PC-3 (cell line): ENCODE measurements at regions not wholly inside any gene's neighbourhood (a gene's known extent, or its start where the extent isn't known, plus 50 kb on each side); places are given as distances from the start of the nearest gene placed in this dataset.
A peak's percentile ranks its signal among the peaks of the same experiment; 100 is the strongest.

ENCODE experiments used
- ATAC-seq: fragments of 200-7000 bp; cut with Tn5 transposase; 2 replicates; pipeline ENCODE4 v1.9.1; 2020; ENCODE audit warnings: mild to moderate bottlenecking, moderate library complexity
- BruUV-seq: library from RNA; stranded (reverse); fragments of 400-500 nt; replicated peaks from 2 replicates; lab custom pipeline; 2021; lab: Mats Ljungman, UMichigan
- CTCF ChIA-PET: fragments of 300-600 bp; sonication (Branson Sonifier 250); formaldehyde crosslinking; loops from one replicate; lab custom pipeline; 2022; ENCODE audit warnings: antibody characterized with exemption; lab: Charles Lee
- POLR2A ChIA-PET: fragments of 300-600 bp; sonication (Branson Sonifier 250); formaldehyde crosslinking; loops from one replicate; lab custom pipeline; 2022; ENCODE audit warnings: antibody characterized with exemption; ENCODE audit not compliant: unreplicated experiment; lab: Charles Lee
- DNase-seq: peaks from one replicate; pipeline ENCODE4 v3.0.0-alpha.2; 2015
- H2AFZ ChIP-seq: fragments of 300-600 bp; sonication (generic); 2 replicates; pipeline ENCODE4 v1.6.0; 2016; ENCODE audit warnings: antibody characterized with exemption, low read length
- H3F3A ChIP-seq: fragments of 300-600 bp; sonication (generic); one replicate; pipeline ENCODE4 v1.6.0; 2017; ENCODE audit warnings: antibody characterized with exemption, low read length, control low read depth, mild to moderate bottlenecking; ENCODE audit not compliant: unreplicated experiment
- H3K27ac ChIP-seq: fragments of 300-600 bp; sonication (generic); 2 replicates; pipeline ENCODE4 v1.5.1; 2016; ENCODE audit warnings: mild to moderate bottlenecking, low read length
- H3K27me3 ChIP-seq: fragments of 300-600 bp; sonication (generic); 2 replicates; pipeline ENCODE4 v1.6.1; 2016; ENCODE audit warnings: low read length, mixed read lengths
- H3K36me3 ChIP-seq: fragments of 300-600 bp; sonication (generic); 2 replicates; pipeline ENCODE4 v1.6.1; 2016; ENCODE audit warnings: low read depth, mixed run types, low read length, mixed read lengths
- H3K4me1 ChIP-seq: fragments of 300-600 bp; sonication (generic); 2 replicates; pipeline ENCODE4 v1.5.1; 2016; ENCODE audit warnings: low read length; ENCODE audit not compliant: insufficient read depth
- H3K4me2 ChIP-seq: fragments of 300-600 bp; sonication (generic); 2 replicates; pipeline ENCODE4 v1.6.0; 2016; ENCODE audit warnings: low read length
- H3K4me3 ChIP-seq: fragments of 300-600 bp; sonication (generic); 2 replicates; pipeline ENCODE4 v1.5.1; 2016; ENCODE audit warnings: mild to moderate bottlenecking, low read length, mixed read lengths
- H3K79me2 ChIP-seq: fragments of 300-600 bp; sonication (generic); 2 replicates; pipeline ENCODE4 v1.6.1; 2017; ENCODE audit warnings: low read length, mixed read lengths
- H3K9ac ChIP-seq: fragments of 300-600 bp; sonication (generic); 2 replicates; pipeline ENCODE4 v1.6.0; 2016; ENCODE audit warnings: mild to moderate bottlenecking, low read length
- H3K9me2 ChIP-seq: fragments of 300-600 bp; sonication (generic); replicated peaks from 2 replicates; pipeline ENCODE4 v1.6.1; 2016; ENCODE audit warnings: mixed run types, low read length, mixed read lengths
- H3K9me3 ChIP-seq: fragments of 300-600 bp; sonication (generic); 2 replicates; pipeline ENCODE4 v1.6.1; 2016; ENCODE audit warnings: low read length, mixed read lengths
- H4K20me1 ChIP-seq: fragments of 300-600 bp; sonication (generic); 2 replicates; pipeline ENCODE4 v1.6.1; 2016; ENCODE audit warnings: low read length, mixed read lengths
- CTCF ChIP-seq: fragments of 300-600 bp; sonication (generic); conservative IDR thresholded peaks from 2 replicates; pipeline ENCODE4 v1.5.1; 2017; ENCODE audit warnings: antibody characterized with exemption, low read depth, mild to moderate bottlenecking, low read length
- EZH2 ChIP-seq: fragments of 300-600 bp; sonication (generic); IDR thresholded peaks from one replicate; pipeline ENCODE4 v1.6.1; 2017; ENCODE audit warnings: antibody characterized with exemption, mild to moderate bottlenecking, low read length; ENCODE audit not compliant: unreplicated experiment
- EZH2phosphoT487 ChIP-seq: fragments of 300-600 bp; sonication (generic); IDR thresholded peaks from 2 replicates; pipeline ENCODE4 v1.6.1; 2018; ENCODE audit warnings: mild to moderate bottlenecking, antibody characterized with exemption, low read length, borderline replicate concordance
- intact Hi-C: fragments of 100-400 bp; cut with micrococcal nuclease; formaldehyde crosslinking; loops from 2 replicates; pipeline ENCODE4 v1.9.0; 2023

GRCh38 chr14:61602003-61602732, 93.1 kb upstream of the HIF1A start:
- H2AFZ ChIP-seq: peak overlapping the region; percentile 32
- H3K36me3 ChIP-seq: no peaks in the 10 kb centered on the region
- BruUV-seq: no TSS peak
- no peaks in the 10 kb centered on the region for H3K79me2 ChIP-seq
- H3K4me3 ChIP-seq: no peak overlapping the region
- CTCF ChIA-PET: no interaction called here
- POLR2A ChIA-PET: interaction anchor here (0.5 to 0.6 kb wide), 2 partner anchors 52 to 1663 kb away, joined by 3 read pairs; no protein-coding TSS in a partner anchor
- no peaks in the 10 kb centered on the region for H4K20me1 ChIP-seq
- no peak for DNase-seq
- H3K4me2 ChIP-seq: peak overlapping the region; percentile 53
- H3K9me3 ChIP-seq: no peaks in the 10 kb centered on the region
- no peak for TF ChIP-seq CTCF
- TF ChIP-seq EZH2phosphoT487: no peak
- no peak for TF ChIP-seq EZH2
- H3K4me1 ChIP-seq: peaks cover 26% of the 10 kb centered on the region
- peak overlapping the region; percentile 77 for H3K27ac ChIP-seq
- intact Hi-C loops: loop anchor here (2.0 kb wide), 1 partner anchor 35 kb away; no protein-coding TSS in a partner anchor
- H3F3A ChIP-seq: no peaks in the 10 kb centered on the region
- H3K27me3 ChIP-seq: no peaks in the 10 kb centered on the region
- H3K9ac ChIP-seq: peak overlapping the region; percentile 10; the same call in 1 of the 2 replicates
- H3K9me2 ChIP-seq: no peaks in the 10 kb centered on the region
- ATAC-seq: peak; percentile 64

DNA sequence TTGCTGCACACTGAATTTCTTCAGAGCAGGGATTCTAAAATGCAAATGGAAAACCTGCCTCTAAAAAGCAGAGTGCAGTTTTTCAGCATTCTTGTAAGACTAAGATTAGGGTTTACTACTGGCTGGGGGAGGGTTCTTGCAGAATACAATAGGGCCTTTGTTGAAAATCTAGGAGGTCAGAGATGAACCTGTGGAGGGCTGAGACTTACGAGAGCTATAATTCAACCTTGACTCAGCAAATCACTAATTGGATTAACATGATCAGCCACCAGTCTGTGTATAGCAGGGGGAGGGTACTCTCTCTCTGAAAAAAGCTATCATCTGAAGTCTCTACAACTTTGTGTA, 92.6 kb upstream of the HIF1A start:
- H3K4me2 ChIP-seq: peak overlapping the region; percentile 53
- H3K27ac ChIP-seq: peak overlapping the region; percentile 77
- H3K36me3 ChIP-seq: no peaks in the 10 kb centered on the region
- H4K20me1 ChIP-seq: no peaks in the 10 kb centered on the region
- no peaks in the 10 kb centered on the region for H3K9me3 ChIP-seq
- peak; percentile 97 for ATAC-seq
- ChIA-PET POLR2A (interaction anchor here (0.6 kb wide), 1 partner anchor 1663 kb away, joined by 3 read pairs; no protein-coding TSS in a partner anchor), CTCF (no interaction called here)
- intact Hi-C loops: loop anchor here (2.0 kb wide), 1 partner anchor 36 kb away; no protein-coding TSS in a partner anchor
- H3K4me3 ChIP-seq: no peak overlapping the region
- no peaks in the 10 kb centered on the region for H3F3A ChIP-seq
- peak overlapping the region; percentile 32 for H2AFZ ChIP-seq
- H3K9ac ChIP-seq: peak overlapping the region; percentile 10; the same call in 1 of the 2 replicates
- BruUV-seq: no TSS peak
- DNase-seq: peak; percentile 84
- H3K9me2 ChIP-seq: no peaks in the 10 kb centered on the region
- H3K27me3 ChIP-seq: no peaks in the 10 kb centered on the region
- H3K4me1 ChIP-seq: peaks cover 26% of the 10 kb centered on the region
- H3K79me2 ChIP-seq: no peaks in the 10 kb centered on the region
- no peak for TF ChIP-seq CTCF
- no peak for TF ChIP-seq EZH2phosphoT487
- TF ChIP-seq EZH2: no peak

GRCh38 chr14:61603736-61604135, 91.6 kb upstream of the HIF1A start:
- H3K36me3 ChIP-seq: no peaks in the 10 kb centered on the region
- no peak overlapping the region for H3K27ac ChIP-seq
- H4K20me1 ChIP-seq: no peaks in the 10 kb centered on the region
- BruUV-seq: no TSS peak
- no peak overlapping the region for H3K4me3 ChIP-seq
- H3K9ac ChIP-seq: no peak overlapping the region
- H3K4me2 ChIP-seq: no peak overlapping the region
- CTCF ChIA-PET: no interaction called here
- no peaks in the 10 kb centered on the region for H3K79me2 ChIP-seq
- TF ChIP-seq CTCF (no peak), EZH2 (no peak), EZH2phosphoT487 (no peak)
- H3K9me3 ChIP-seq: no peaks in the 10 kb centered on the region
- H3K9me2 ChIP-seq: no peaks in the 10 kb centered on the region
- H3K27me3 ChIP-seq: no peaks in the 10 kb centered on the region
- no peak overlapping the region for H2AFZ ChIP-seq
- intact Hi-C loops: loop anchor here (2.0 kb wide), 1 partner anchor 37 kb away; no protein-coding TSS in a partner anchor
- ATAC-seq (no peak), DNase-seq (no peak)
- POLR2A ChIA-PET: no interaction called here
- peaks cover 28% of the 10 kb centered on the region for H3K4me1 ChIP-seq
- H3F3A ChIP-seq: no peaks in the 10 kb centered on the region
